ENCODE measurements at regions not wholly inside any gene's neighbourhood (a gene's known extent, or its start where the extent isn't known, plus 50 kb on each side); places are given as distances from the start of the nearest gene placed in this dataset.

- Histone ChIP-seq H3K4me1 (ENCODE audit: insufficient read depth, low read length, poor library complexity, severe bottlenecking) (peaks cover 7% of the 10 kb centered on the region), H4K20me1 (ENCODE audit: insufficient read depth, low read length, poor library complexity, severe bottlenecking) (no peaks in the 10 kb centered on the region), H3K9me2 (replicated peaks; ENCODE audit: low read depth, low read length) (no peaks in the 10 kb centered on the region), H3K4me2 (ENCODE audit: low read depth, low read length, poor library complexity, severe bottlenecking) (no peak overlapping the region), H3K36me3 (ENCODE audit: insufficient read depth, low read length) (no peaks in the 10 kb centered on the region), H2AFZ (ENCODE audit: low read length) (no peak overlapping the region), H3K27me3 (ENCODE audit: insufficient read depth, low read length, poor library complexity, severe bottlenecking) (no peaks in the 10 kb centered on the region), H3K9ac (ENCODE audit: low read depth, low read length, poor library complexity, severe bottlenecking) (no peak overlapping the region), H3K79me2 (ENCODE audit: insufficient read depth, low read length) (no peaks in the 10 kb centered on the region), H3K9me3 (ENCODE audit: insufficient read depth, low read depth, low read length) (no peaks in the 10 kb centered on the region), H3K4me3 (ENCODE audit: low read length, poor library complexity, severe bottlenecking) (no peak overlapping the region), H3F3A (ENCODE audit: low read depth) (no peaks in the 10 kb centered on the region)
- TF ChIP-seq EZH2phosphoT487 (IDR thresholded peaks at IDR 0.05; ENCODE audit: borderline replicate concordance): no peak
- no peak for TF ChIP-seq CTCF (conservative IDR thresholded peaks at IDR 0.05; ENCODE audit: low read length)
Measured at GRCh38 chr5:82662340-82662739, 384.2 kb upstream of the RPS23 start.

GRCh38 chr5:82661933-82662332, 383.8 kb upstream of the RPS23 start:
- no peaks in the 10 kb centered on the region for H4K20me1 ChIP-seq (ENCODE audit: insufficient read depth, low read length, poor library complexity, severe bottlenecking)
- TF ChIP-seq EZH2phosphoT487 (IDR thresholded peaks at IDR 0.05; ENCODE audit: borderline replicate concordance) (no peak), CTCF (conservative IDR thresholded peaks at IDR 0.05; ENCODE audit: low read length) (no peak)
- H3K4me2 ChIP-seq (ENCODE audit: low read depth, low read length, poor library complexity, severe bottlenecking): no peak overlapping the region
- H3K4me3 ChIP-seq (ENCODE audit: low read length, poor library complexity, severe bottlenecking): no peak overlapping the region
- H3K9me2 ChIP-seq (replicated peaks; ENCODE audit: low read depth, low read length): no peaks in the 10 kb centered on the region
- peaks cover 12% of the 10 kb centered on the region for H3K4me1 ChIP-seq (ENCODE audit: insufficient read depth, low read length, poor library complexity, severe bottlenecking)
- H3K27me3 ChIP-seq (ENCODE audit: insufficient read depth, low read length, poor library complexity, severe bottlenecking): no peaks in the 10 kb centered on the region
- no peaks in the 10 kb centered on the region for H3K36me3 ChIP-seq (ENCODE audit: insufficient read depth, low read length)
- no peaks in the 10 kb centered on the region for H3K9me3 ChIP-seq (ENCODE audit: insufficient read depth, low read depth, low read length)
- H3K79me2 ChIP-seq (ENCODE audit: insufficient read depth, low read length): no peaks in the 10 kb centered on the region
- no peaks in the 10 kb centered on the region for H3F3A ChIP-seq (ENCODE audit: low read depth)
- H3K9ac ChIP-seq (ENCODE audit: low read depth, low read length, poor library complexity, severe bottlenecking): no peak overlapping the region
- H2AFZ ChIP-seq (ENCODE audit: low read length): no peak overlapping the region

GRCh38 chr5:82661462-82661861, 383.3 kb upstream of the RPS23 start:
- Histone ChIP-seq H2AFZ (ENCODE audit: low read length) (no peak overlapping the region), H3K4me3 (ENCODE audit: low read length, poor library complexity, severe bottlenecking) (no peak overlapping the region), H3K9ac (ENCODE audit: low read depth, low read length, poor library complexity, severe bottlenecking) (no peak overlapping the region), H4K20me1 (ENCODE audit: insufficient read depth, low read length, poor library complexity, severe bottlenecking) (no peaks in the 10 kb centered on the region), H3K9me2 (replicated peaks; ENCODE audit: low read depth, low read length) (no peaks in the 10 kb centered on the region), H3K27me3 (ENCODE audit: insufficient read depth, low read length, poor library complexity, severe bottlenecking) (no peaks in the 10 kb centered on the region), H3K4me1 (ENCODE audit: insufficient read depth, low read length, poor library complexity, severe bottlenecking) (peaks cover 16% of the 10 kb centered on the region), H3K79me2 (ENCODE audit: insufficient read depth, low read length) (no peaks in the 10 kb centered on the region), H3K36me3 (ENCODE audit: insufficient read depth, low read length) (no peaks in the 10 kb centered on the region), H3K4me2 (ENCODE audit: low read depth, low read length, poor library complexity, severe bottlenecking) (no peak overlapping the region), H3K9me3 (ENCODE audit: insufficient read depth, low read depth, low read length) (no peaks in the 10 kb centered on the region), H3F3A (ENCODE audit: low read depth) (no peaks in the 10 kb centered on the region)
- no peak for TF ChIP-seq EZH2phosphoT487 (IDR thresholded peaks at IDR 0.05; ENCODE audit: borderline replicate concordance)
- TF ChIP-seq CTCF (conservative IDR thresholded peaks at IDR 0.05; ENCODE audit: low read length): no peak

Measured in Loucy (cell line).